Endothelial cell of umbilical vein (primary cell): ENCODE measurements at regions not wholly inside any gene's neighbourhood (a gene's known extent, or its start where the extent isn't known, plus 50 kb on each side); places are given as distances from the start of the nearest gene placed in this dataset.

ENCODE experiments used
- BruUV-seq: library from RNA; stranded (reverse); fragments of 400-500 nt; replicated peaks from 2 replicates; lab custom pipeline; 2021; lab: Mats Ljungman, UMichigan
- CTCF ChIA-PET: fragments of 300-600, 350-600 bp; sonication (Branson Sonifier 250); formaldehyde crosslinking; loops from one replicate; lab custom pipeline; 2021; ENCODE audit warnings: antibody characterized with exemption, inconsistent platforms; lab: Charles Lee
- POLR2A ChIA-PET: fragments of 300-600, 350-600 bp; sonication (Branson Sonifier 250); formaldehyde crosslinking; loops from one replicate; lab custom pipeline; 2021; ENCODE audit warnings: antibody characterized with exemption, inconsistent platforms; lab: Charles Lee
- DNase-seq: peaks from one replicate; pipeline ENCODE4 v3.0.0-alpha.2; 2011; ENCODE audit warnings: low read depth, low spot score
- FAIRE-seq: peaks from 2 replicates; lab custom pipeline; 2011; peaks lifted over from hg19 to GRCh38; lab: Jason Lieb, UNC
- H2AFZ ChIP-seq: 2 replicates; pipeline ENCODE4 v1.6.0; 2012; ENCODE audit warnings: low read depth, low read length, control low read depth, inconsistent platforms
- H3K27ac ChIP-seq: 2 replicates; pipeline ENCODE4 v1.5.1; 2011; ENCODE audit warnings: low read depth, mild to moderate bottlenecking, control low read depth, low read length, moderate library complexity; ENCODE audit not compliant: insufficient read depth
- H3K27me3 ChIP-seq, 2 experiments: 2 replicates each; pipeline versions ENCODE4 v1.6.0 to v1.6.1; 2011; ENCODE audit warnings: low read length in 2 of 2, mixed read lengths in 1 of 2; ENCODE audit not compliant: control insufficient read depth in 2 of 2, insufficient read depth in 2 of 2
- H3K36me3 ChIP-seq, 2 experiments: 2 replicates in 1 of 2; 3 replicates in 1 of 2; pipeline ENCODE4 v1.5.1; 2011; ENCODE audit warnings: low read length in 2 of 2, mild to moderate bottlenecking in 1 of 2, moderate library complexity in 1 of 2; ENCODE audit not compliant: control insufficient read depth in 2 of 2, insufficient read depth in 2 of 2; ENCODE audit errors: extremely low read depth in 1 of 2
- H3K4me1 ChIP-seq: 3 replicates; pipeline ENCODE4 v1.5.1; 2011; ENCODE audit warnings: mild to moderate bottlenecking, low read length; ENCODE audit not compliant: control insufficient read depth, insufficient read depth; ENCODE audit errors: extremely low read depth
- H3K4me2 ChIP-seq: 2 replicates; pipeline ENCODE4 v1.6.1; 2011; ENCODE audit warnings: low read length, control low read depth, mixed read lengths; ENCODE audit not compliant: insufficient read depth
- H3K4me3 ChIP-seq, 3 experiments: fragments of 200-600 bp in 1 of 3; sonication (generic), shearing (Covaris generic) in 1 of 3; replicated peaks in 1 of 3; 2 replicates each; pipeline ENCODE4 v1.5.1; 2011 to 2016; ENCODE audit warnings: control low read depth in 3 of 3, low read length in 3 of 3, mild to moderate bottlenecking in 2 of 3, inconsistent platforms in 1 of 3, low read depth in 1 of 3, moderate library complexity in 1 of 3; ENCODE audit not compliant: insufficient read depth in 1 of 3
- H3K79me2 ChIP-seq: 2 replicates; pipeline ENCODE4 v1.6.0; 2012; ENCODE audit warnings: low read length, inconsistent platforms; ENCODE audit not compliant: control insufficient read depth, insufficient read depth
- H3K9ac ChIP-seq: replicated peaks from 2 replicates; pipeline ENCODE3; 2011; ENCODE audit warnings: low read length, control low read depth; ENCODE audit not compliant: insufficient read depth; ENCODE audit errors: extremely low read depth
- H3K9me1 ChIP-seq: replicated peaks from 3 replicates; pipeline ENCODE4 v1.6.0; 2011; ENCODE audit warnings: mild to moderate bottlenecking, low read length; ENCODE audit not compliant: control insufficient read depth, insufficient read depth; ENCODE audit errors: extremely low read depth
- H3K9me3 ChIP-seq: replicated peaks from 2 replicates; pipeline ENCODE4 v1.5.1; 2012; ENCODE audit warnings: low read length, inconsistent platforms; ENCODE audit not compliant: control insufficient read depth, insufficient read depth
- H4K20me1 ChIP-seq: replicated peaks from 2 replicates; pipeline ENCODE3; 2011; ENCODE audit warnings: mild to moderate bottlenecking, low read length; ENCODE audit not compliant: control insufficient read depth, insufficient read depth; ENCODE audit errors: extremely low read depth
- EZH2 ChIP-seq: IDR thresholded peaks from 2 replicates; pipeline ENCODE4 v1.6.1; 2012; ENCODE audit warnings: borderline replicate concordance, low read depth, mild to moderate bottlenecking, moderate library complexity, low read length, inconsistent platforms; ENCODE audit not compliant: severe bottlenecking
- FOS ChIP-seq: IDR thresholded peaks from 2 replicates; pipeline ENCODE4 v1.6.1; 2011; ENCODE audit warnings: mild to moderate bottlenecking, low read length, moderate library complexity, borderline replicate concordance; ENCODE audit not compliant: insufficient read depth
- GATA2 ChIP-seq: IDR thresholded peaks from 2 replicates; pipeline ENCODE4 v1.7.0; 2011; ENCODE audit warnings: low read depth, mild to moderate bottlenecking, moderate library complexity, mixed read lengths, low read length; ENCODE audit not compliant: insufficient read length, insufficient read depth
- JUN ChIP-seq: IDR thresholded peaks from 2 replicates; pipeline ENCODE4 v1.6.1; 2011; ENCODE audit warnings: borderline replicate concordance, low read depth; ENCODE audit not compliant: insufficient read length, insufficient read depth
- MYC ChIP-seq: IDR thresholded peaks from one replicate; pipeline ENCODE4 v1.6.1; 2011; ENCODE audit warnings: mild to moderate bottlenecking, low read depth, low read length
- POLR2A ChIP-seq: IDR thresholded peaks from 2 replicates; pipeline ENCODE4 v1.6.1; 2012; ENCODE audit warnings: low read depth, mild to moderate bottlenecking, control low read depth, low read length
- POLR2AphosphoS5 ChIP-seq: IDR thresholded peaks from 2 replicates; pipeline ENCODE4 v1.6.1; 2012; ENCODE audit warnings: low read depth, mild to moderate bottlenecking, control low read depth, low read length, moderate library complexity; ENCODE audit not compliant: insufficient read depth
- dilution Hi-C: fragments of 300-500 bp; cut with MboI; formaldehyde crosslinking; loops from one replicate; pipeline ENCODE4 v1.15.0; 2019; ENCODE audit warnings: low sequenced_read_pairs; ENCODE audit not compliant: extremely low pct_ligation_motif_present
- intact Hi-C: fragments of 100-400 bp; cut with micrococcal nuclease; formaldehyde crosslinking; loops from one replicate; pipeline ENCODE4 v1.10.0; 2022
- TF ChIP-seq, protein P1 (sequence below), 2 donors: IDR thresholded peaks; 1 replicate in 1 of 2; 2 replicates in 1 of 2; pipeline ENCODE4 v1.5.1; 2011; ENCODE audit warnings: low read length in 2 of 2, mild to moderate bottlenecking in 2 of 2, moderate library complexity in 2 of 2, control low read depth in 1 of 2, inconsistent platforms in 1 of 2, low read depth in 1 of 2; ENCODE audit not compliant: insufficient read depth in 1 of 2; ENCODE audit errors: extremely low read depth in 1 of 2
- TF ChIP-seq, protein P2 (sequence below): IDR thresholded peaks from 2 replicates; pipeline ENCODE4 v1.6.1; 2011; ENCODE audit not compliant: insufficient read depth, insufficient read length

DNA sequence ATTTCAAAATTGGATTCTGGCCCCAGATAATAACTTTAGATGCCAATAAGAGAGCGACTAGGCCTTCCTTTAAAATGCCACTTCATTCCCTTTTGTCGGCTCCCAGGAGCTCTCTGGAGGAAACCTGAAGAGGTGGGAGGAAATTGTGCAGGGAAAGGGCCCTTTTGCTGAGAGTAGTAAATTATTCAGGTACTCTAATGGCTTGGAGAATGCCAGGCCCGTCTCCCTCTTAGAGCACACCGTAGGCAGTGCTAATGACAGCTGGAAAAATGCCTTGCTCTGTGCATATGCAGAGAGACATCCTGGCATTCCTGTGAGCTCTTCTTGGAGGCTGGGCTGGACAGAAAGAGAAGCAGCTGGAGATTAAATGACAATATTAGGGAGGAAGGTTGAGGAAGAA, 115.0 kb upstream of the RPH3A start:
- DNase-seq (no peak), FAIRE-seq (no peak)
- no peaks in the 10 kb centered on the region for H3K9me1 ChIP-seq
- no peaks in the 10 kb centered on the region for H3K79me2 ChIP-seq
- BruUV-seq, result no TSS peak
- no peak overlapping the region for H3K4me3 ChIP-seq
- H3K27me3 ChIP-seq, result no peaks in the 10 kb centered on the region
- dilution Hi-C loops (no loop called here), intact Hi-C loops (no loop called here)
- H4K20me1 ChIP-seq, result no peaks in the 10 kb centered on the region
- no peaks in the 10 kb centered on the region for H3K9me3 ChIP-seq
- no peaks in the 10 kb centered on the region for H3K4me1 ChIP-seq
- TF ChIP-seq GATA2, result no peak
- TF ChIP-seq POLR2AphosphoS5, result no peak
- TF ChIP-seq MYC, result no peak
- TF ChIP-seq FOS, result no peak
- TF ChIP-seq, protein P1, sequence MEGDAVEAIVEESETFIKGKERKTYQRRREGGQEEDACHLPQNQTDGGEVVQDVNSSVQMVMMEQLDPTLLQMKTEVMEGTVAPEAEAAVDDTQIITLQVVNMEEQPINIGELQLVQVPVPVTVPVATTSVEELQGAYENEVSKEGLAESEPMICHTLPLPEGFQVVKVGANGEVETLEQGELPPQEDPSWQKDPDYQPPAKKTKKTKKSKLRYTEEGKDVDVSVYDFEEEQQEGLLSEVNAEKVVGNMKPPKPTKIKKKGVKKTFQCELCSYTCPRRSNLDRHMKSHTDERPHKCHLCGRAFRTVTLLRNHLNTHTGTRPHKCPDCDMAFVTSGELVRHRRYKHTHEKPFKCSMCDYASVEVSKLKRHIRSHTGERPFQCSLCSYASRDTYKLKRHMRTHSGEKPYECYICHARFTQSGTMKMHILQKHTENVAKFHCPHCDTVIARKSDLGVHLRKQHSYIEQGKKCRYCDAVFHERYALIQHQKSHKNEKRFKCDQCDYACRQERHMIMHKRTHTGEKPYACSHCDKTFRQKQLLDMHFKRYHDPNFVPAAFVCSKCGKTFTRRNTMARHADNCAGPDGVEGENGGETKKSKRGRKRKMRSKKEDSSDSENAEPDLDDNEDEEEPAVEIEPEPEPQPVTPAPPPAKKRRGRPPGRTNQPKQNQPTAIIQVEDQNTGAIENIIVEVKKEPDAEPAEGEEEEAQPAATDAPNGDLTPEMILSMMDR (IDR thresholded peaks at IDR 0.05; ENCODE audit: extremely low read depth in 1 of 2, insufficient read depth in 1 of 2, low read depth in 1 of 2, low read length in 2 of 2), result no peak
- POLR2A ChIA-PET, result no interaction called here
- no peak overlapping the region for H3K4me2 ChIP-seq
- no peak overlapping the region for H3K9ac ChIP-seq
- no peak overlapping the region for H2AFZ ChIP-seq
- H3K36me3 ChIP-seq, result no peaks in the 10 kb centered on the region
- CTCF ChIA-PET, result no interaction called here
- no peak overlapping the region for H3K27ac ChIP-seq

DNA sequence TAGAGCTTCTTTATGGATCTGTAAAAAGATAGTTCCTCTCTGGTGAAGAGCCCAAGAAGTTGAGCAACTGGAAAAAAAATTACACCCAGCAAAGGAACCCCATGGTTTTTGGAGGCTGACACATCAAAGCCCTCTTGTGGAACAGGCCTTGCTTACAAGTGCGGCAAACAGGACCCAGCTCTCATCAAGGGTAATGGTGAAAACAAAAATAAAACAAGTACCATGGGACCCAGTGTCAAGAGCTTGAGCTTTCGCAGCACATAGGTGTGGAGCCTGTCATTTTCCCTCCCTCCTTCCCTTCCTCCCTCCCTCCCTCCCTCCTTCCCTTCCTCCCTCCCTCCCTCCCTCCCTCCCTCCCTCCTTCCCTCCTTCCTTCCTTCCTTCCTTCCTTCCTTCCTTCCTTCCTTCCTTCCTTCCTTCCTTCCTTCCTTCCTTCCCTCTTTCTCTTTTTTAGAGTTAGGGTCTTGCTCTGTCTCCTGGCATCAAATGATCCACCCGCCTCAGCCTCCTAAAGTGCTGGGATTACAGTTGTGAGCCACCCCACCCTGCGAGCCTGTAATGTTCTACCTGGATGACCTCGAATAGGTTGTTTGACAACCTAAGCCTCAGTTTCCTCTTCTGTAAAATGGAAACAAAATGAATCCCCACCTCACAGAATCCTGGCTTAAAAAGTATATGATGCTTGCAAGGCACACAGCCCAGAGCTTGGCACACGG, 114.3 kb upstream of the RPH3A start:
- POLR2A ChIA-PET, result no interaction called here
- H3K79me2 ChIP-seq, result no peaks in the 10 kb centered on the region
- H3K4me2 ChIP-seq, result no peak overlapping the region
- intact Hi-C loops, result no loop called here
- no peaks in the 10 kb centered on the region for H3K27me3 ChIP-seq
- CTCF ChIA-PET, result no interaction called here
- no peak overlapping the region for H2AFZ ChIP-seq
- H3K4me3 ChIP-seq, result no peak overlapping the region
- no peaks in the 10 kb centered on the region for H3K9me3 ChIP-seq
- H3K27ac ChIP-seq, result no peak overlapping the region
- H3K9me1 ChIP-seq, result no peaks in the 10 kb centered on the region
- DNase-seq, result no peak
- no peaks in the 10 kb centered on the region for H3K36me3 ChIP-seq
- no peaks in the 10 kb centered on the region for H4K20me1 ChIP-seq
- no peak for FAIRE-seq
- dilution Hi-C loops, result no loop called here
- H3K9ac ChIP-seq, result no peak overlapping the region
- H3K4me1 ChIP-seq, result no peaks in the 10 kb centered on the region
- TF ChIP-seq, protein P1 (IDR thresholded peaks at IDR 0.05; ENCODE audit: extremely low read depth in 1 of 2, insufficient read depth in 1 of 2, low read depth in 1 of 2, low read length in 2 of 2), result no peak
- TF ChIP-seq POLR2AphosphoS5 (no peak), FOS (no peak), MYC (no peak), GATA2 (no peak), EZH2 (no peak), POLR2A (no peak), JUN (no peak)
- TF ChIP-seq, protein P2, sequence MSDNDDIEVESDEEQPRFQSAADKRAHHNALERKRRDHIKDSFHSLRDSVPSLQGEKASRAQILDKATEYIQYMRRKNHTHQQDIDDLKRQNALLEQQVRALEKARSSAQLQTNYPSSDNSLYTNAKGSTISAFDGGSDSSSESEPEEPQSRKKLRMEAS, result no peak
- no TSS peak for BruUV-seq
